ENCODE measurements at regions not wholly inside any gene's neighbourhood (a gene's known extent, or its start where the extent isn't known, plus 50 kb on each side); places are given as distances from the start of the nearest gene placed in this dataset.

DNA sequence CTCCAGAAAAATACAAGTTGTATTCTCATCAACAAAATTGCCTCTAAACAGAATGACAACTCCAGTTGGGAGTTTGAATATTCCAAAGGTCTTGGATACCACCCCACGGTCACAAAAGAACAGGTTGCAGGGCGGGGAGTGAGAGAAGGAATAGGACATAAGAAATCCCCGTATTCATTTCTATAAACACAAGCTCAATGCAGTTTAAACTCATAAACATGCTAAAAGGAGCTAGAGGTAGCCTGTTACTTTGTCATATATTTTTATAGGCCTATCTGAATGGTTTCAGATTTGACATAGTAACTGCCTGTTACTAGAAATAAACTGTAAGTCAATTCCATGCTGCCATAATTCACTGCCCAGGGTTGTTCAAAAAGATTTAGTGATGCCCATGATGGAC, 567.5 kb downstream of the BCL11A start:
- TF ChIP-seq, protein P1, sequence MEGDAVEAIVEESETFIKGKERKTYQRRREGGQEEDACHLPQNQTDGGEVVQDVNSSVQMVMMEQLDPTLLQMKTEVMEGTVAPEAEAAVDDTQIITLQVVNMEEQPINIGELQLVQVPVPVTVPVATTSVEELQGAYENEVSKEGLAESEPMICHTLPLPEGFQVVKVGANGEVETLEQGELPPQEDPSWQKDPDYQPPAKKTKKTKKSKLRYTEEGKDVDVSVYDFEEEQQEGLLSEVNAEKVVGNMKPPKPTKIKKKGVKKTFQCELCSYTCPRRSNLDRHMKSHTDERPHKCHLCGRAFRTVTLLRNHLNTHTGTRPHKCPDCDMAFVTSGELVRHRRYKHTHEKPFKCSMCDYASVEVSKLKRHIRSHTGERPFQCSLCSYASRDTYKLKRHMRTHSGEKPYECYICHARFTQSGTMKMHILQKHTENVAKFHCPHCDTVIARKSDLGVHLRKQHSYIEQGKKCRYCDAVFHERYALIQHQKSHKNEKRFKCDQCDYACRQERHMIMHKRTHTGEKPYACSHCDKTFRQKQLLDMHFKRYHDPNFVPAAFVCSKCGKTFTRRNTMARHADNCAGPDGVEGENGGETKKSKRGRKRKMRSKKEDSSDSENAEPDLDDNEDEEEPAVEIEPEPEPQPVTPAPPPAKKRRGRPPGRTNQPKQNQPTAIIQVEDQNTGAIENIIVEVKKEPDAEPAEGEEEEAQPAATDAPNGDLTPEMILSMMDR (IDR thresholded peaks at IDR 0.05; ENCODE audit: borderline replicate concordance, extremely low read depth, low read length, poor library complexity, severe bottlenecking) = no peak
- no peak for TF ChIP-seq EZH2 (IDR thresholded peaks at IDR 0.05; ENCODE audit: borderline replicate concordance, low read depth, low read length, severe bottlenecking)
